ENCODE measurements at regions not wholly inside any gene's neighbourhood (a gene's known extent, or its start where the extent isn't known, plus 50 kb on each side); places are given as distances from the start of the nearest gene placed in this dataset.

DNA sequence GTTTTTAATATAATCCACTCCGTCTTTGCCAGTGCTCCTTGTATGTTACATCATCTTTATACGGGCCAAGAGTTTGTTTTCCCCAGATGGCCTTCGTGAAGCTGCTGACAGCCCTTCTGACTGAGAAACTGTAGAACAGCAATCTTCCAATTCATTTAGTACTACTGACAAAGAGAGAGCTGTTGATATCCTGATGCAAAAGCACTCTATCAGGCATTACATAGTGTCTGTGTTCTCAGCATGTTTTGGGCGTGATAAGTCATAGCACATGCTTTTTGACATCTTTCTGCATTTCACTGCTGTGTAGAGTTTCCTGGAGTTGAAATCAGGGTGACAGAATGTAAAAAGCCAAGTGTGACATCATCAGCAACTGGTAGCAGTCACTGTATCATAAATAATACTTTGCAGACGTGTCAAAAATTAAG is 746.3 kb upstream of the FAM241A start:
- TF ChIP-seq, protein P1, sequence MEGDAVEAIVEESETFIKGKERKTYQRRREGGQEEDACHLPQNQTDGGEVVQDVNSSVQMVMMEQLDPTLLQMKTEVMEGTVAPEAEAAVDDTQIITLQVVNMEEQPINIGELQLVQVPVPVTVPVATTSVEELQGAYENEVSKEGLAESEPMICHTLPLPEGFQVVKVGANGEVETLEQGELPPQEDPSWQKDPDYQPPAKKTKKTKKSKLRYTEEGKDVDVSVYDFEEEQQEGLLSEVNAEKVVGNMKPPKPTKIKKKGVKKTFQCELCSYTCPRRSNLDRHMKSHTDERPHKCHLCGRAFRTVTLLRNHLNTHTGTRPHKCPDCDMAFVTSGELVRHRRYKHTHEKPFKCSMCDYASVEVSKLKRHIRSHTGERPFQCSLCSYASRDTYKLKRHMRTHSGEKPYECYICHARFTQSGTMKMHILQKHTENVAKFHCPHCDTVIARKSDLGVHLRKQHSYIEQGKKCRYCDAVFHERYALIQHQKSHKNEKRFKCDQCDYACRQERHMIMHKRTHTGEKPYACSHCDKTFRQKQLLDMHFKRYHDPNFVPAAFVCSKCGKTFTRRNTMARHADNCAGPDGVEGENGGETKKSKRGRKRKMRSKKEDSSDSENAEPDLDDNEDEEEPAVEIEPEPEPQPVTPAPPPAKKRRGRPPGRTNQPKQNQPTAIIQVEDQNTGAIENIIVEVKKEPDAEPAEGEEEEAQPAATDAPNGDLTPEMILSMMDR (IDR thresholded peaks at IDR 0.05; ENCODE audit: insufficient read depth in 1 of 2, low read depth in 1 of 2, low read length in 1 of 2, severe bottlenecking in 1 of 2, unreplicated experiment in 1 of 2), result no peak
- H3K4me1 ChIP-seq, result no peaks in the 10 kb centered on the region
- no peak overlapping the region for H3K27ac Mint-ChIP-seq (ENCODE audit: unreplicated experiment)
- H3K36me3 ChIP-seq (ENCODE audit: control insufficient read depth, insufficient read depth, low read length), result no peaks in the 10 kb centered on the region
- ChIA-PET POLR2A (no interaction called here), CTCF (no interaction called here)
- no peaks in the 10 kb centered on the region for H3K4me1 Mint-ChIP-seq (ENCODE audit: low read depth, unreplicated experiment)
- H3K27me3 Mint-ChIP-seq (ENCODE audit: insufficient read depth, unreplicated experiment), result no peaks in the 10 kb centered on the region
- BruUV-seq (replicated peaks), result no TSS peak
- no peaks in the 10 kb centered on the region for H3K9me3 Mint-ChIP-seq (ENCODE audit: unreplicated experiment)
- H3K9me3 ChIP-seq, result no peaks in the 10 kb centered on the region
- no peaks in the 10 kb centered on the region for H3K36me3 Mint-ChIP-seq (ENCODE audit: insufficient read depth, unreplicated experiment)
- no peak overlapping the region for H3K4me3 ChIP-seq (ENCODE audit: low read depth, low read length)
- no peaks in the 10 kb centered on the region for H3K27me3 ChIP-seq (replicated peaks; ENCODE audit: control insufficient read depth, insufficient read depth, low read length)
- DNase-seq, result no peak
- no peak overlapping the region for H3K4me3 Mint-ChIP-seq (ENCODE audit: unreplicated experiment)
- intact Hi-C loops (cut with micrococcal nuclease; ENCODE audit: unreplicated experiment), result no loop called here

DNA sequence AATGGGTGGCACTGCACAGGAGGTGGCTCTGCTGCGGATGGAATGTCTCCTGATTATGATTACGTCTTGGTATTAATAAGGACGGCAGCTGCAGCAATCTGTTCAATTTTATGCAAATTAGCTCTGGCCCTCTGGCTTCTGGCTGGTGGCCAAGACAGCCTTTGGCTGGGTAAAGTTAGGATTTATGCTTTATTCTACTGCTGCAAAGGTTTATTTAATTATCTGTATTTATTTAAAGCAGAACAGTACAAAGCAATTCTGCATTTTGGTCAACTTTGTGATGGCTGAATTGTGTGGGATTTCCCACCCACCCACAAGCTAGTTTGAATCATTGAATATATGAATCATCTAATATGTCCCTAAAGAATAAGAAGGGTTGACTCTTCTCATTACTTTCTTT is 745.6 kb upstream of the FAM241A start:
- Mint-ChIP-seq H3K9me3 (ENCODE audit: unreplicated experiment) (no peaks in the 10 kb centered on the region), H3K36me3 (ENCODE audit: insufficient read depth, unreplicated experiment) (no peaks in the 10 kb centered on the region), H3K27ac (ENCODE audit: unreplicated experiment) (no peak overlapping the region), H3K4me1 (ENCODE audit: low read depth, unreplicated experiment) (no peaks in the 10 kb centered on the region), H3K4me3 (ENCODE audit: unreplicated experiment) (no peak overlapping the region), H3K27me3 (ENCODE audit: insufficient read depth, unreplicated experiment) (no peaks in the 10 kb centered on the region)
- no peak for DNase-seq
- TF ChIP-seq, protein P1 (IDR thresholded peaks at IDR 0.05; ENCODE audit: insufficient read depth in 1 of 2, low read depth in 1 of 2, low read length in 1 of 2, severe bottlenecking in 1 of 2, unreplicated experiment in 1 of 2), result no peak
- H3K9me3 ChIP-seq, result no peaks in the 10 kb centered on the region
- no peaks in the 10 kb centered on the region for H3K36me3 ChIP-seq (ENCODE audit: control insufficient read depth, insufficient read depth, low read length)
- intact Hi-C loops (cut with micrococcal nuclease; ENCODE audit: unreplicated experiment), result no loop called here
- POLR2A ChIA-PET, result interaction anchor here (0.5 kb wide), 1 partner anchor 615 kb away, joined by 8 read pairs; no protein-coding TSS in a partner anchor
- H3K4me3 ChIP-seq (ENCODE audit: low read depth, low read length), result no peak overlapping the region
- BruUV-seq (replicated peaks), result no TSS peak
- CTCF ChIA-PET, result no interaction called here
- no peaks in the 10 kb centered on the region for H3K4me1 ChIP-seq
- no peaks in the 10 kb centered on the region for H3K27me3 ChIP-seq (replicated peaks; ENCODE audit: control insufficient read depth, insufficient read depth, low read length)

DNA sequence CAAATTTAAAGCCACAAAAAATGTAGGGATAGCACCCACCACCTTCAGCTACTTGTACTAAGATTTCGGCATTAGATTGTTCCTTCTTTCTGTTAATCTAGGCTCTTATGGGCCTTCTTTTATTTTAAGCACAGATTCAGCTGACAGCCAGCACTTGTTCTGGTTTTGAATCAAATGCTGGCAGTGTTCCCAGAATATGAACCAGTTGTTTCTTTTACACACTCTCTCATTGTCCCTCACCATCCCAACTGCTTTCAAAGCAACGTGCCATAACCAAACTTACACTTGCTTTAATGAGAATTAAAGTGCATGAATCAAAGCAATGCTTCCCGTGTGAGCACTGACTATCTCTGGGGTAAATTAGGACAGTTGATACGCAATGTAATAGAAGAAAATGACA is 744.5 kb upstream of the FAM241A start:
- POLR2A ChIA-PET, result no interaction called here

More for the DNA sequence above, 744.5 kb upstream of the FAM241A start:
- no peaks in the 10 kb centered on the region for H3K4me1 ChIP-seq
- Mint-ChIP-seq H3K27ac (ENCODE audit: unreplicated experiment) (no peak overlapping the region), H3K27me3 (ENCODE audit: insufficient read depth, unreplicated experiment) (no peaks in the 10 kb centered on the region), H3K4me1 (ENCODE audit: low read depth, unreplicated experiment) (no peaks in the 10 kb centered on the region), H3K4me3 (ENCODE audit: unreplicated experiment) (no peak overlapping the region), H3K9me3 (ENCODE audit: unreplicated experiment) (no peaks in the 10 kb centered on the region), H3K36me3 (ENCODE audit: insufficient read depth, unreplicated experiment) (no peaks in the 10 kb centered on the region)
- TF ChIP-seq, protein P1 (IDR thresholded peaks at IDR 0.05; ENCODE audit: insufficient read depth in 1 of 2, low read depth in 1 of 2, low read length in 1 of 2, severe bottlenecking in 1 of 2, unreplicated experiment in 1 of 2), result no peak
- no peaks in the 10 kb centered on the region for H3K36me3 ChIP-seq (ENCODE audit: control insufficient read depth, insufficient read depth, low read length)
- BruUV-seq (replicated peaks), result no TSS peak
- no peak for DNase-seq
- CTCF ChIA-PET, result no interaction called here
- intact Hi-C loops (cut with micrococcal nuclease; ENCODE audit: unreplicated experiment), result no loop called here
- H3K9me3 ChIP-seq, result no peaks in the 10 kb centered on the region
- no peak overlapping the region for H3K4me3 ChIP-seq (ENCODE audit: low read depth, low read length)
- H3K27me3 ChIP-seq (replicated peaks; ENCODE audit: control insufficient read depth, insufficient read depth, low read length), result no peaks in the 10 kb centered on the region
